HuH-7 (cell line): ENCODE measurements at regions not wholly inside any gene's neighbourhood (a gene's known extent, or its start where the extent isn't known, plus 50 kb on each side); places are given as distances from the start of the nearest gene placed in this dataset.

Source experiments
- DNase-seq: peaks from one replicate; pipeline ENCODE4 v3.0.0; 2011; ENCODE audit warnings: low spot score

DNA sequence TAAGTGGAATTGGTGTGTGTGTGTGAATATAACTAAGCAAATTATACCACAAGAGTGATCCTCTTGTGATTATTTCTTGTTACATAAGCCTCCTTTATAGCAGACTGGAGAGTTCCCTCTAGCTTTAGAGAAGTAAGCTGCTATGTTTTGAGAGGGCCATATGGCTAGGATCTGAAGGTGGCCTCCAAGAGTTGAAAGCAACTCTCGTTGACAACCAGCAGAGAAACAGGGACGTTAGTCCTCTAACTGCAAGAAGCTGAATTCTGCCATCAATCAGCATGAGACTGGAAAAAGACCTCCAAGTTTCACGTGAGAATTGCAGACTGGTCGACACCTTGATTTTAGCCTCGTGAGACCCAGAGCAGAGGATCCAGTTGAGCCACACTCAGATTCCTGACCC lies 278.5 kb upstream of the ZNF717 start:
- no peak for DNase-seq

DNA sequence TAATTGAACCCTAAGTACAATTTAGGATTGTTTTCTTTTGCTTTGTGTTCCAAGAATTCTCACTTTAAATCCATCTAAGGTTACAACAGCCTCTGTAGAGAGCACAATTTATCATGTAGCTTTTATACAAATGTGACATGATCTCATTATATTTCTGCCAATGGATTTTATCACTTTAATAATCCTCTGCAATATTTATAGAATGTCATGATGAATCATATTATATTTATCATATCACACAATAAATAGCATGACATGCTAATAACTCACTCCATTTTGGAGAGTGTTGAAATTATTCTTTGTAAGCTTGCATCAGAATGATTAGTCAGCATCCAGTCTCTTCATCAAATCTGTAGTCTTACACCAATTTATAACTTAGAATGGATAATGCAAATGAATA lies 280.6 kb upstream of the ZNF717 start:
- no peak for DNase-seq

DNA sequence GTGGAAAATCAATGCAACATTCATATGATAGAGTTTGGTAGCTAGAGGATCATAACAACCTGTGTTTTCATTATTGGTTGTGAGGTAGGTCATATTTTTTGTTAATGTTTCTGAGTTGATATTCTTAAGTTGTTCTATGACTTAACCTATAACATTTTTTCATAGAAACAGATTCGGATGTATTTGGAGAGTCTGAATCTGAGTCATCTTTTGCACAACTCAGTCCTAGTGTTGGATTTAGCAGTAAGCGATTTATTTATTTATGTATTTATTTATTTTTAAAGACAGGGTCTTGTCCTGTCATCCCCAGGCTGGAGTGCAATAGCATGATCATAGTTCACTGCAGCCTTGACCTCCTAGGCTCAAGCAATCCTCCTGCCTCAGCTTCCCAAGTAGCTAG lies 292.8 kb upstream of the ZNF717 start:
- no peak for DNase-seq

DNA sequence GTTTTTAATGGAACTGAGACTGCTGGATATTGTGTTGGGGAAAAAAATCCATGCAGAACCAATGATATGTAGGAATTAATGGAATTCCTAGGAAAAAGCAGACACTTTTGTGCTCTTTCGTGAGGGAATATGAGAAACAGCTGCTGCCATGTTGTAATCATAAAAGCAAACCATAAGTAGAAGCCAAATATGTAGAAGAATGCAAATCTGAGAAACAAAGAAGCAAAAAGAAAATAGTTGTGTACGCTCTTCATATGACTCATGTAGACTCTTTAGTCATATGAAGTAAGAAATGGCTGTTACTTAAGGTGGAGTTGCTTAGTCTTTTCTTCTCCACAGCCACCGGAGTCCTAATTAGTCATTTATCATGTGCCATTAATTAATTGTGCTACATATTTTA lies 298.6 kb upstream of the ZNF717 start:
- no peak for DNase-seq

DNA sequence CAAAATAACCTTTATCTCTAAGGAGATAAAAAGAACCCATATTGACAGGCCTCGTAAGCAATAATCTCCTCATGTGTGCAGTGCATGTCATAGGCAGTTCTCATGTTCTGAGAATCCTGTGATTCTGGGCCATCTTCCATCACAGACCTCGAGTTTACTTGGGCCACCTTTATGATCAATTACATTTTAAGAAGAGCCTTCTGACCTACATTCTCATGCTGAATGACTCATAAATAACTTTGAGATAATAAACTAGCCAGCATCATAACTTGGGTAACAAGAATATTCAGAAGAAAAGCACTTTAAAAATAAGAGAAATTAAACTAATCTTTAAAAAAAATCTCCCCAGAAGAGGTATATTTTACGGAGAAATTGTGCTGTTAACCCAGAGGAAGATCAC lies 310.7 kb upstream of the ZNF717 start:
- no peak for DNase-seq

DNA sequence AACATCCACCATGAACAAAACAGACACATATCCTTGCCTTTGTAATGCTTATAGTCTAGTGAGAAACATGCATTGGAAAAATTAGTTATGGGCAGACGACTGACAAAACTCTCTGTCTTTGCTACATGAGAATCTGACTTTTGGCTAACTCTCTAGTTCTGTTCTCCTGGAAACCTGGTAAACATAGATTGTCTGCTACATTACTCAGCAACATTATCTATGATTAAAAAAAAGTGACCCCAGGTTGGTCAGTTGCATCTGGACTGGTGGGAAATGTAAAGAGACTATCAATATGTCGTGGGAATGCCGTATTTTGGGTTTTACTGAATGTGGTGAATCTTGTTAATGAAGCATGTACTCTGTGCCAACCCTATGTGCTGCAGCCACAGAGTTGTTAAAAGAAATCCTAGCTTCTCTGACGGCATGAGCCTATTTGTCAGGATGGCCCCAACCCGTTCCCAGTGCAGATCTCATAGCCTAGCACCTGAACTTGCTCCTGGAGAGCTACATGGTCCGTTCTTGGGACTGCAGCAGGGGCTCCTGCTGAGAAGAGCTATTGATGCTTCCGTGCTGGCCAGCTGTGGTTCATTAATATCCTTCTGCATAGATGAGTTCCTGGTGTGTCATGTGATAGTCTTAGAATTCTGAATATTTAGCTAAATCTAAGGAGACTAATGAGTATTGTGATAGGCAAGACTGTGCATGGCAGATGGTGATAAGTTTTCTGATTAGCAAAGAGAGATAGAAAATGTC lies 311.7 kb upstream of the ZNF717 start:
- no peak for DNase-seq

DNA sequence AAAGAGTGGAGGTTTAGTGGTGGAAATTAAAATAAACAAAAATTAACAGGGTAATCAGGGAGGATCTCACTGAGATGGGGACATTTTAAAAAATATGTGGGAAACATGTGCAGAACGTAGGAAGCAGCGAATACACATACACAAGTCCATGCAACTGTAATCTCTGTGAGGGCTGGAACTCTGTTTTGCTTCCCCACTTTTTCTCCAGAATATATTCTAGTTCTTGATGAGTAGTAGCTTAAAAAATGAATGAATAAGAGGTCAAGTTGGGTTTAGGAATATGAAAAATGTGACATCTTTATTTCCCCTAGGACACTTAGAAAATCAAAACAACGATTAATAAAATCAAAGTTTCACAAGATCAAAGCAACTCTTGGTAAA lies 312.2 kb upstream of the ZNF717 start:
- no peak for DNase-seq

DNA sequence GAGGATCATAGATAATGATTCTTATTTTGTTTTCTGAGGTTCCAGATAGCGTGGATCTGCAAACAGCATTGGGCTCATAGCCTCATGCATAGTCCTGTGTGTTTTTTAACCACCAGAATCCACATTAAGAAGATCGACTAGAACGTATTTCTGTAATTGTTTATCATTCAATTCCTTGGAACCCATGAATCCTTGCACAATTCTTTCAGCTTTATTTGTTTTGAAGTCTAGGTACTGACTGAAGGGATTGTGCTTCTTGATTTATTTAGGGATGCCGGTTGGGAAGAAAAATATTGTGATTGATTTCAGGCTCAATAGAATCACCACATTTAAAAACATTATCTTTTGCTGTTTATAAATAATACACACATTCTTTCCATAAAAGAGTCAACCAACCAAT lies 314.6 kb upstream of the ZNF717 start:
- DNase-seq: no peak

DNA sequence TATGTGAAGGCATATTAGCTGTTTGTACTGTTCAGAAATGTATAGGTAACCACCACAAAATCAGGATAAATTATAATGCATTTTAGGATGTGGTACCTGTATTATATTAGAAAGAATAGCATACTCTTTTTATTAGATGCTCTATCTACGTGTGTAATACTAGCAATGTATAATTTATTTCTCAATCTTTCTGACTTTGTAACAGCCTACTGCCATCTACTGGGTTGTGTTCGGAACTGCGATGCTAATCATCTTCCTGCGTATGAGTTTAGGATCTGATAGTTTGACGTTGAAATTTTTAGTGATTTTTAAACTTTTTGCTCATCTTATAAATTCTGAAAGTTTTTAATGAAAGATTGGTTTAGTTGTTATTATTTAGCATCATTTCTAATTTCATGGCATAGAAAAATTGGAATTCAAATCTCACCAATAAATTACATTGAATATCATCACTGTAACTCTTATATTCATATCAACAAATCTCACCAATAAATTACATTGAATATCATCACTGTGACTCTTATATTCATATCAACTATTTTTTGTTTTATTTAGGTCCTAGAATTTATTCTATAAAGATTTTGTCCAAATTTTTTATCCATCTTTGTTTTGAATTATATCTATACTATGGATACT lies 322.7 kb upstream of the ZNF717 start:
- peak; percentile 1 for DNase-seq

DNA sequence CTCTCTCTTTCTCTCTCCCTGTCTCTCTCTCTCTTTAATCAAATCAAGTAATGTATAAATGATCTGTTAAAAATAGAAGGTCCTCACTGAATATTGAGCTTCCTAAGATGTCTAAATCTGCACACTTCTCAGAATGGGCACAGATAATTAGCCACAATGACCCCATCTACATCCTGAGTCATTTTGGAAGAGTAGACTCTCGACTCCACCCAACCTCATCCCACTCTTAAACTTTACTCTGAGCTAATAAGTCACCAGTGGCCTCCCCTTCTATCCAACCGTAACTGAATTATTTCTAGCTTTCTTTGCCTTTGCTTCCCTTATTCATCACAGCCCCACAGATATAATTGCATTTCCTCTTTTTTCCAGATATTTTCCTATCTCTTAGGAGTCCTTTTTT lies 326.5 kb upstream of the ZNF717 start:
- DNase-seq: no peak

DNA sequence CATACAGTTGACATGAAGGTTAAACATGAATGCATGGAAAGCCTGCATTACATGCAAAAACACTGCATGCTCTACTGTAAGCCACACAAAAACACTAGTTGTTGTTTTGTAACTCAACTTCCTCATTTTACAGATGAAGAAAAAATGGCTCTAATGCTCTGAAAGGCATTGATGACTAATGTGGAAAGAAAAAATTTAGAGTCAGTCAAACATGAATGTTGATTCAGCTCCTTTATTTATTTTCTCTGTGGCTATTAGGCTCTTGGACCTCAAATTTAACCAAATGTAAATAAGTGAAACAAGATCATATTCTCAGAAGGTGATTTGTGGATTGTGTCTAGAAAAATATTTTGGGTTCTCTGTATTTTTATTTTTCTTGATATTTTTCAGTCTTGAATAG lies 336.7 kb upstream of the ZNF717 start:
- DNase-seq: no peak

DNA sequence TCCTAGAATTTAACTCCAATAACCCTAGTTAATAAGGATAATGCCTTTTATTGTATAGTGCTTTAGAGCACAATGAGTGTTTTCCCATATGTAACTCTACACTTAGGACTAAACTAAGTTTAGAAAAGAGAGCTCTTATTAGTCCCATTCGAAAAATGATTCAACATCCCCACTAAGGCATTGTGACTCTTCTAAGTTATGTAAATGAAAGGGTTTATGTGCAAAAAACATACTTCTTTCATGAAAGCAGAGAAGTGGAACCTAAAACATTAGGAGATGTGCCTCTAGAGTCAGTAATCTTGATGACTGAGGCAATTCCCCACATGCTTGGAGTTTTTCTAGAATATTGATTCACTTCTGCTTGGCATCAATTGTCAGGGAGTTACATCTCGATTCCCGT lies 344.1 kb upstream of the ZNF717 start:
- DNase-seq: no peak

DNA sequence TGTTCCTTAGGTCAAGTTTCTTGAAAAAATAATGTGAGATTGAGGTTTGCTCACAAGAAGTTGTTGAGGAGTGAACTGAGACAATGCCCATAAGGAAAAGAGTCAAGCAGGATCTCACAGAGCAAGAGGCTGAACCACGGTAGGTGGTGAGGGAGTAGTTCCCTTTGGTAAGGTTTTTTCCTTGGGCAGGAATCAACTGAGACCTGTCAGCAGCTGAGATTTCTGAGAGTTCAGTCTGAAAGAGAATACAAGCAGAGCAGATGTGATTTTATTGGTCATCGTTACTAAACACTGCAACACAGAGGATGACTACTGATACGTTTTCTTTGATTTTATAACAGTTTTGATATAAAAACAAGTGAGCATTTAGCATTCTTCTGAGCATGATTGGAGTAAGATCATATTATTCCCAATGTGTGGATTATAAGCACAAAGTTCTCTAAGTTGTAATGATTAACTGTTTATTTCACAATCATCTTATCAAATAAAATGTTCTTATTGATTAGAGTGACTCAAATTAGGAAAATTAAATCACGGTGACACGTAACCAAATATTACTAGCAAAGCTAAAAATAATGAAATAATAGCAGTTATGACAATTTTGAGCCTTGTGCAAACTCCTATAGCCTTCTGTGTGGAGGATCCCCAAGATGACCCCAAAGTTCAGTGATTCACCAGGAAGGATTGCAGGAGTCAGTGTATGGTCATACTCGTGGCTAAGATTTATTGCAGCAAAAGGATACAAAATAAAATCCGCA lies 346.2 kb upstream of the ZNF717 start:
- no peak for DNase-seq

DNA sequence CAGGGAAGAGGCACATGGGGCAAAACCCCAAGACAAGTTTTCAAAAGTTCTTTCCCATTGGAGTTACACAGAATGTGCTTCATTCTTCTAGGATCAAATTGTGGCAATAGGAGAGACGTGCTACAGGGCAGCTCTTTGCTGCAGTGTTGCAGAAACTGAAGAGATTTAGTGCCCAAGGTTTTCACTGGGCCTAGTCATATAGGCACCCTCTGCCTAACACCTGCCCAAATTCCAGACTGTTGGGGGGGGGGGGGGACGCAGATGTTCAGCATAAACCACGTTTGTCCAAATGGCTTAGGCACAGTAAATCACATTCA lies 346.8 kb upstream of the ZNF717 start:
- DNase-seq: no peak

DNA sequence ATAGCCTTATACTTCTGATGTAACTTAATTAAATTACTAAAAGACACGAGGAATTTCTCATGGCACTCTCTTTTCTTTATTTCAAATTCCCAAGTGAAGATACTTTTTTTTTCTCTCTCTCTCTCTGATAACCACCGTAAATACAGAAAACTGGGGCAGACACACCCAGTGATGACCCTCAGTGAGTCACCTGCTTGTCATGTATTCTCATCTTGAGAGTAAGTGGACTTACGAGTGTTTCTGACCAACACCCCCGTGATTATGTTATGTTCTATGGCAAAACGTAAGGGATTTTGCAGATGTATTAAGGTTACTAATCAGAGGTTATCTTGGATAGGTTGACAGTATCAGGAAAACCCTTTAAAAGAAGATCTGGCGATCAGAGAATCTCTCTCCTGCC lies 348.8 kb upstream of the ZNF717 start:
- DNase-seq: no peak

DNA sequence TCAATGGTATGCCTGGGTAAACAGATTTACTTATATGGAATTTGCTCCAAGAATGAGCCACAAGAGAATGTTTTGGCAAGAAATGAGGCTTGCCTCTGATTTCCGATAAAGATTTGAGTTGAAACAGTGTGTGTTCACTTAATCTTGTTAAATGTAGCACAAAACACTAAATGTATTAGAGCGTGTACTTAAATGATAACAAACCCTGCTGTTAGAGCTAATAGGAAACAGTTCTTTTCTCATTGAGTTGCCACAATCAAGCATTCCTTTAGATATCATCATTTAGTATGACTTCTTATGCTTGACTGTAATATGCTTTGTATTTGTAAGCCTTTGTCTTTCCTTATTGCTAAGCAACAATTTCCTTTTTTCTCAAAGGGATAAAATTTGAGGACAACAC lies 353.6 kb upstream of the ZNF717 start:
- DNase-seq: no peak

DNA sequence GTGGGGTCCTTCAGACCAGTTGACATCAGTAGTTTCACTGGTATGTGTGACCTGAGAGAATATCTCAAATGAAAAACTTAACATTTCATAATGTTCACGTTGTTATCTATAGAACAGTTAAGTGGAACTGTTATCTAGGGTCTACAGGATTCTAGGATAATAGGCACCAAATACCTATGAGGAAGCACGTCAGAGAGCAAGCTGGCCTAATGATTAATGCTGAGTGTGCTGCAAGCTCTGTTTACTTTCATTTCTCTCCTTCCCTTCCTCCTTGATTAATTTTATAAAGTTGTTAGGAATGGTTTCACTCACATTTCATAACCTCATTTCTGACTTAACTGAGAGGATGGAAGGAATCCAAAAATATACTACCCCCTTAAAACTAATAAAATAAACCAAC lies 362.5 kb upstream of the ZNF717 start:
- no peak for DNase-seq

DNA sequence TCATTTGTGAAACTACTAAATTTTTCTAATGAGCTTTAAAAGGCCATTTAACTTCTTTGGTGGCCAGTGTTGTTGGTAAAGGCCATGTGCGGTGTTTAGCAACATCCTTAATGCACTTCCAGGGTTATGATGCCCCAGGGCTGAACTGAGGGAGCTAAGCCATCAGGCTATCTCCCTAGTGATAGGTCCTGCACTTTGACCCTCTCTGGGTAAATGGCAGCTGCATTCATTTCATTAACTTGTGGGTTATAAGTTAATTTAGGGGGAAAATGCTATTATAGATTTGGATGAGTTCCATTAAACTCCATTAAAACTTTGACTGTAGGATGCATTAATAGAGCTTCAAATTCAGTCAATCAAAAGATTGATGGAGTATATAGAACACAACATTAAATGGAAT lies 366.7 kb upstream of the ZNF717 start:
- no peak for DNase-seq

DNA sequence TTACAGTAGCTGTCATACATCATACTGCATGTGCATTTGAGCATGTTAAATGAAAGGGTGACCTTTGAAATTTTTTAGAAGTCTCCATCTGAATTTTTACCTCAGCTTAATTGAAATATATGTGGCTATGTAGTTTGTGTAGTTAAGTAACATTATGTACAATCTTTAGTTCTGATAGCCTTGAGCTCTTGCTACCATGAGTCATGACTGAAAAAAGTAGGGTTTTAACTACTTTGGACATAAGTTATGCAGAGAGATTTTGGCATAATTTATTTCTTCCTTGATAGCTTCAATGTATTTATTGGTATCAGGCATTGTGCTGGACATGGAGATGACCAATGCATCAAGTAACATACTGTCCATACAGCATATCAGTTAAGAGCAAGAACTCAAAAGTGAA lies 376.5 kb upstream of the ZNF717 start:
- no peak for DNase-seq

DNA sequence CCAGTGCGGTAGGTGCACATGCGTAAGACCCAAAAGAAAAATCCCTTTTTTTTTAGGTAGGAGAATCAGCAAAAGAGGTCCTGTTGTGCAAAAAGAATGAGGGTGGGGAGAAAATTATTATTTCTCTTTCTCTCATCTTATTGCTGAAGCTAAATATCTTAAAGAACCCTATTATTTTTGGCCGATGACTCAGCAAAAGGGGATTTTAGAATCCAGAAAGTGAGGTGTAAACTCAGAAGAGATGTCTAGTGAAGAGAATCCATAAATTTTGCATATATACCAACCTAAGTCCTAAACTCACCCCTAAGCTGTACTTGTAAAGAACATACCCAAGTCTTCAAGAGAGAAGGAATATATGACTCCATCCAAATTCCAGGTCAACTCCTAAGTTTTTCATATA lies 386.3 kb upstream of the ZNF717 start:
- no peak for DNase-seq

DNA sequence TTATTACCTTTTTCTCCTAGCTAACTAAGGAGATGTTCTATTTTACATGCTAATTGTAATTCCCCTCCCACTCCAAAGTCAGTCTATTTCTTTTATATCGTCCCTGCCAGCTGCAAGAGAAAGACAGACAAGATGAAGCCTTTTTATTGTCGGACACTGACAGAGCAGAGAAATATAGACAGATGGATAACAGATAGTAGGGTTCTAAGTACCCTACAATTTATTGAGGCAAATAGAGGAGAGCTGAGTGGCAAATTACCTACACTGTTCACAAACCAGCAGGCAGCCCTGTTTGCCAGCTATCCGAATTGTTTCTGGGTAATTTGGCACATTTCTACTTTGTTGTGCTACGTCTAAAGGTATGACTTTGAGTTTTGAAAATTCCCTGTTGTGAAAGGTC lies 392.3 kb upstream of the ZNF717 start:
- DNase-seq: no peak

DNA sequence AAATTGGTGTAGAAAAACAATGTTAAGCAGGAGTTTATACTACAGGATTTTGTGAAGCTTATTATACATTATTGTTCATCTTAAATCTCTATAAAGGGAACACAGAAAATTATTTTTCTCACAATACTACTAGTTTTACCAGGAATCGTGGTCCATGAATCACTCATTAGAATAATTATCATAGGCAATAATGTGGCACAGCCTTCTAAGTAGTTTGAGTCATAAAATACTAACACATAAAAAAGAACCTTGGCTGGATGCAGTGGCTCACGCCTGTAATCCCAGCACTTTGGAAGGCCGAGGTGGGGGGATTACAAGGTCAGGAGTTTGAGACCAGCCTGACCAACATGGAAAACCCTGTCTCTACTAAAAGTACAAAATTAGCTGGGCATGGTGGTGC lies 393.1 kb upstream of the ZNF717 start:
- DNase-seq: no peak

DNA sequence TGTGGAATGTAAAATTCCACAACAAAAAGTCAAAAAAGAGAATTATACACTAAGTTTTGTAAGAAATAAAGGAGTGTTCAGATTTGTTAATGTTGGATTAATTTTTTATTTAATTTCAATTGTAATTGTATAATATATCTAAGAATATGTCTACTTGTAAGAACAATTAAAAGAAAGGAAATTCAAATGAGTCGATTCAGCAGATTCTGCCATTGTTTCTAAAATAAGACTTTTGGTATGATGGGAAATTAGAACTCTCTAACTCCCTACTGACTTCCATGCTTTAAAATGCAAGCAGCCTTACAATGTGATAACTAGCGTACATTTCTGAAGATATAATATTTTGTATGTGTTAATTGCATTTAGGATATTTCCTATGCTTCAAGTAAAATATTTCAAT lies 395.9 kb upstream of the ZNF717 start:
- DNase-seq: no peak

DNA sequence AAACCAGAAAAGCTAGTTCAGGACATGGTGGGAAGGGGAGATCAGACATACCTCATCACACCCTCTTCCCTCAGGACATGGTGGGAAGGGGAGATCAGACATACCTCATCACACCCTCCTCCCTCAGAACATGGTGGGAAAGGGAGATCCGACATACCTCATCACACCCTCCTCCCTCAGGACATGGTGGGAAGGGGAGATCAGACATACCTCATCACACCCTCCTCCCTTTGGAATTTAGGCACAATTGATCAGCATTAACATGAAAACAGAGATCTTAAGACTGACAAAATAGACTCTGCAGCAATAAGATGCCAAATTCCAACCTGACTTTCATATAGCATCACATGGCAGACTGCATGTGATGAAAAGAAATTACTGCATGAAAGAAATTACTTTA lies 412.7 kb upstream of the ZNF717 start:
- no peak for DNase-seq
